ENCODE measurements at regions not wholly inside any gene's neighbourhood (a gene's known extent, or its start where the extent isn't known, plus 50 kb on each side); places are given as distances from the start of the nearest gene placed in this dataset.

GRCh38 chr3:69541711-69542088 is 155.8 kb upstream of the FRMD4B start:
- H3K36me3 ChIP-seq (replicated peaks; ENCODE audit: low read depth, low read length), result no peaks in the 10 kb centered on the region
- no peaks in the 10 kb centered on the region for H4K20me1 ChIP-seq (ENCODE audit: insufficient read depth, low read length)
- H3K9me3 ChIP-seq (ENCODE audit: insufficient read depth, low read length), result no peaks in the 10 kb centered on the region
- H3K4me2 ChIP-seq (ENCODE audit: low read length), result no peak overlapping the region
- no peak overlapping the region for H3K9ac ChIP-seq (ENCODE audit: low read length)
- no peak overlapping the region for H3K4me3 ChIP-seq (ENCODE audit: low read length)
- H3K27ac ChIP-seq (ENCODE audit: low read length), result no peak overlapping the region
- H2AFZ ChIP-seq (ENCODE audit: low read depth, low read length), result no peak overlapping the region
- no peaks in the 10 kb centered on the region for H3K4me1 ChIP-seq (ENCODE audit: low read length)
- TF ChIP-seq EZH2phosphoT487 (IDR thresholded peaks at IDR 0.05; ENCODE audit: low read depth), result no peak
- TF ChIP-seq, protein P1, sequence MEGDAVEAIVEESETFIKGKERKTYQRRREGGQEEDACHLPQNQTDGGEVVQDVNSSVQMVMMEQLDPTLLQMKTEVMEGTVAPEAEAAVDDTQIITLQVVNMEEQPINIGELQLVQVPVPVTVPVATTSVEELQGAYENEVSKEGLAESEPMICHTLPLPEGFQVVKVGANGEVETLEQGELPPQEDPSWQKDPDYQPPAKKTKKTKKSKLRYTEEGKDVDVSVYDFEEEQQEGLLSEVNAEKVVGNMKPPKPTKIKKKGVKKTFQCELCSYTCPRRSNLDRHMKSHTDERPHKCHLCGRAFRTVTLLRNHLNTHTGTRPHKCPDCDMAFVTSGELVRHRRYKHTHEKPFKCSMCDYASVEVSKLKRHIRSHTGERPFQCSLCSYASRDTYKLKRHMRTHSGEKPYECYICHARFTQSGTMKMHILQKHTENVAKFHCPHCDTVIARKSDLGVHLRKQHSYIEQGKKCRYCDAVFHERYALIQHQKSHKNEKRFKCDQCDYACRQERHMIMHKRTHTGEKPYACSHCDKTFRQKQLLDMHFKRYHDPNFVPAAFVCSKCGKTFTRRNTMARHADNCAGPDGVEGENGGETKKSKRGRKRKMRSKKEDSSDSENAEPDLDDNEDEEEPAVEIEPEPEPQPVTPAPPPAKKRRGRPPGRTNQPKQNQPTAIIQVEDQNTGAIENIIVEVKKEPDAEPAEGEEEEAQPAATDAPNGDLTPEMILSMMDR (IDR thresholded peaks at IDR 0.05; ENCODE audit: low read depth, low read length), result no peak
- no peaks in the 10 kb centered on the region for H3K79me2 ChIP-seq (ENCODE audit: low read length)
- no peaks in the 10 kb centered on the region for H3K27me3 ChIP-seq (ENCODE audit: low read depth, low read length)

DNA sequence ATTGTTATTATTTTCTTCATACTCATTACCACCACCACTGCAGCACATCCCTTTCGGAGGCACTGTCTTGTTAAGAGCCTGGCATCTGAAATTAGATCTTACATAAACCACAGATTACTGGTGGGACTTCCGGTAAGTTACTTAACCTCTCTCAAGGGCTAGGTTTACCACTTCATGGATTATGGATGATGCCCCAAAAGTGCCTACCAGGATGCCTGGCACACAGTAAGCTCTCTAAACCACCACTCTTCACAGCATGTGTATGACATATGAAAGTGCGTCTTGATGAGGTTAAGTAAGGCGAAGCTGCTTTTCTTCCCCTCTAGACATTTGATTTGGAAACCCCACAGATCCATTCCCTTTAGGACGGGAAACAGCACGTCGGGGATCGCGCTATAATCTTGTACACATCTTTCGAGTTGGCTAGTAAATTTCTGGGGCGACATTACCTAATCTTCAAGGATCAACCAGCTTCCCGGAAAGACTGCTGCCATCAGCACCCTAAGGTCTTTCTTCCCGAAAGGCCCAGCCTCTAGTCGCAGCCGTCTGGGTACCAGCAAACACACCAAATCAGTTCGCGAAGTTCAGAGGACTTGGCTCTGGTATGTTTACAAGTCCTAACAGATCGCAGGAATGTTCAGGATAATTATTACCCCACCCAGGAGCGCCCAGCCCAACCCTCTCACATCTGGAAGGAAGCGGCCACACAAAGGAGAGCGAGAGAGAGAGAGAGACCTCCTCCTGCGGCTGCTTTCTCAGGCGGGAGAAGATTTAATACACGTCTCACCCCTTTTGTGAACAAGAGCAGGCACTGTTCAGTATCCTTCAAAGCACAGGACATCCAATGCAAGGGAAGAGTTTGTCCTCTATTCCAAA is 155.1 kb upstream of the FRMD4B start:
- no peak overlapping the region for H3K9ac ChIP-seq (ENCODE audit: low read length)
- no peaks in the 10 kb centered on the region for H4K20me1 ChIP-seq (ENCODE audit: insufficient read depth, low read length)
- no peaks in the 10 kb centered on the region for H3K27me3 ChIP-seq (ENCODE audit: low read depth, low read length)
- H3K4me2 ChIP-seq (ENCODE audit: low read length), result no peak overlapping the region
- no peaks in the 10 kb centered on the region for H3K4me1 ChIP-seq (ENCODE audit: low read length)
- TF ChIP-seq EZH2phosphoT487 (IDR thresholded peaks at IDR 0.05; ENCODE audit: low read depth), result no peak
- TF ChIP-seq, protein P1 (IDR thresholded peaks at IDR 0.05; ENCODE audit: low read depth, low read length), result no peak
- no peaks in the 10 kb centered on the region for H3K36me3 ChIP-seq (replicated peaks; ENCODE audit: low read depth, low read length)
- H3K9me3 ChIP-seq (ENCODE audit: insufficient read depth, low read length), result no peaks in the 10 kb centered on the region
- H2AFZ ChIP-seq (ENCODE audit: low read depth, low read length), result no peak overlapping the region
- H3K27ac ChIP-seq (ENCODE audit: low read length), result no peak overlapping the region
- no peak overlapping the region for H3K4me3 ChIP-seq (ENCODE audit: low read length)
- no peaks in the 10 kb centered on the region for H3K79me2 ChIP-seq (ENCODE audit: low read length)

- Histone ChIP-seq H3K4me1 (ENCODE audit: low read length) (no peaks in the 10 kb centered on the region), H3K27ac (ENCODE audit: low read length) (no peak overlapping the region), H3K79me2 (ENCODE audit: low read length) (no peaks in the 10 kb centered on the region), H3K27me3 (ENCODE audit: low read depth, low read length) (no peaks in the 10 kb centered on the region), H4K20me1 (ENCODE audit: insufficient read depth, low read length) (no peaks in the 10 kb centered on the region), H3K4me2 (ENCODE audit: low read length) (no peak overlapping the region), H2AFZ (ENCODE audit: low read depth, low read length) (no peak overlapping the region), H3K9me3 (ENCODE audit: insufficient read depth, low read length) (no peaks in the 10 kb centered on the region), H3K36me3 (replicated peaks; ENCODE audit: low read depth, low read length) (no peaks in the 10 kb centered on the region), H3K4me3 (ENCODE audit: low read length) (no peak overlapping the region), H3K9ac (ENCODE audit: low read length) (no peak overlapping the region)
- TF ChIP-seq, protein P1 (IDR thresholded peaks at IDR 0.05; ENCODE audit: low read depth, low read length), result no peak
- no peak for TF ChIP-seq EZH2phosphoT487 (IDR thresholded peaks at IDR 0.05; ENCODE audit: low read depth)
Observed at GRCh38 chr3:69539134-69539533, 153.2 kb upstream of the FRMD4B start.

DNA sequence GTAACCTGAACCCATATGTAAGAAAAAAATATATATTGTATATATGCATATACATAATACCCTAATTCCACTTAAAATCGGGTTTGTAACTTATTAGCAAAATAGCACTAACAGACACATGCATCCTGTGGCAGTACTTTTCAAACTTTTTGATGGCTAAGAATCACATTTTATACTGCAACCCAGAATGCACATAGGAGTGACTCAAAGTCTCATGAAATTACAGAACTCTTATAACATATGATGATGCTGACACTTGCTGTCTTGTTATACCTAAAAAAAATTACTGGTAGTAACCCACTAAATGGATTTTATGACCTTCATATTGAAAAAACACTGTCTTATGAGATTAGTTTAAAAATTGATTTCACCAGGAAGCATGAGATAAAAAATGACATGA is 152.4 kb upstream of the FRMD4B start:
- H3K9me3 ChIP-seq (ENCODE audit: insufficient read depth, low read length), result no peaks in the 10 kb centered on the region
- no peak overlapping the region for H3K9ac ChIP-seq (ENCODE audit: low read length)
- H3K4me3 ChIP-seq (ENCODE audit: low read length), result no peak overlapping the region
- no peaks in the 10 kb centered on the region for H3K4me1 ChIP-seq (ENCODE audit: low read length)
- no peak overlapping the region for H3K27ac ChIP-seq (ENCODE audit: low read length)
- TF ChIP-seq, protein P1 (IDR thresholded peaks at IDR 0.05; ENCODE audit: low read depth, low read length), result no peak
- TF ChIP-seq EZH2phosphoT487 (IDR thresholded peaks at IDR 0.05; ENCODE audit: low read depth), result no peak
- no peak overlapping the region for H3K4me2 ChIP-seq (ENCODE audit: low read length)
- H3K27me3 ChIP-seq (ENCODE audit: low read depth, low read length), result no peaks in the 10 kb centered on the region
- H3K79me2 ChIP-seq (ENCODE audit: low read length), result no peaks in the 10 kb centered on the region
- H3K36me3 ChIP-seq (replicated peaks; ENCODE audit: low read depth, low read length), result no peaks in the 10 kb centered on the region
- no peaks in the 10 kb centered on the region for H4K20me1 ChIP-seq (ENCODE audit: insufficient read depth, low read length)
- H2AFZ ChIP-seq (ENCODE audit: low read depth, low read length), result no peak overlapping the region

Data from OCI-LY3 (cell line).